Kidney epithelial cell (primary cell): ENCODE measurements at regions not wholly inside any gene's neighbourhood (a gene's known extent, or its start where the extent isn't known, plus 50 kb on each side); places are given as distances from the start of the nearest gene placed in this dataset.
"Not testable (repeated sequence)": the region's sequence is repeated elsewhere in the genome, so short reads cannot be mapped to it uniquely, and the experiment has no call there.

ENCODE experiments used
- DNase-seq: peaks from one replicate; pipeline ENCODE4 v3.0.0-alpha.2; 2010; ENCODE audit warnings: low read depth
- H3K27me3 ChIP-seq: 2 replicates; pipeline ENCODE4 v1.6.0; 2011; ENCODE audit warnings: low read length; ENCODE audit not compliant: control insufficient read depth, insufficient read depth
- H3K36me3 ChIP-seq: 2 replicates; pipeline ENCODE4 v1.5.1; 2011; ENCODE audit warnings: low read length; ENCODE audit not compliant: control insufficient read depth, insufficient read depth
- H3K4me3 ChIP-seq: 2 replicates; pipeline ENCODE4 v1.5.1; 2011; ENCODE audit warnings: low read depth, mild to moderate bottlenecking, control low read depth, low read length
- TF ChIP-seq, protein P1 (sequence below): IDR thresholded peaks from 2 replicates; pipeline ENCODE4 v1.5.1; 2011; ENCODE audit warnings: mild to moderate bottlenecking, moderate library complexity, low read length, control low read depth, inconsistent platforms; ENCODE audit not compliant: insufficient read depth, poor library complexity, severe bottlenecking

GRCh38 chr16:64269756-64270155 lies 852.1 kb downstream of the CDH11 start:
- Histone ChIP-seq H3K27me3 (no peaks in the 10 kb centered on the region), H3K36me3 (no peaks in the 10 kb centered on the region), H3K4me3 (no peak overlapping the region)
- TF ChIP-seq, protein P1, sequence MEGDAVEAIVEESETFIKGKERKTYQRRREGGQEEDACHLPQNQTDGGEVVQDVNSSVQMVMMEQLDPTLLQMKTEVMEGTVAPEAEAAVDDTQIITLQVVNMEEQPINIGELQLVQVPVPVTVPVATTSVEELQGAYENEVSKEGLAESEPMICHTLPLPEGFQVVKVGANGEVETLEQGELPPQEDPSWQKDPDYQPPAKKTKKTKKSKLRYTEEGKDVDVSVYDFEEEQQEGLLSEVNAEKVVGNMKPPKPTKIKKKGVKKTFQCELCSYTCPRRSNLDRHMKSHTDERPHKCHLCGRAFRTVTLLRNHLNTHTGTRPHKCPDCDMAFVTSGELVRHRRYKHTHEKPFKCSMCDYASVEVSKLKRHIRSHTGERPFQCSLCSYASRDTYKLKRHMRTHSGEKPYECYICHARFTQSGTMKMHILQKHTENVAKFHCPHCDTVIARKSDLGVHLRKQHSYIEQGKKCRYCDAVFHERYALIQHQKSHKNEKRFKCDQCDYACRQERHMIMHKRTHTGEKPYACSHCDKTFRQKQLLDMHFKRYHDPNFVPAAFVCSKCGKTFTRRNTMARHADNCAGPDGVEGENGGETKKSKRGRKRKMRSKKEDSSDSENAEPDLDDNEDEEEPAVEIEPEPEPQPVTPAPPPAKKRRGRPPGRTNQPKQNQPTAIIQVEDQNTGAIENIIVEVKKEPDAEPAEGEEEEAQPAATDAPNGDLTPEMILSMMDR: no peak
- DNase-seq: no peak

GRCh38 chr16:64265756-64266155 lies 856.1 kb downstream of the CDH11 start:
- Histone ChIP-seq H3K27me3 (no peaks in the 10 kb centered on the region), H3K4me3 (no peak overlapping the region), H3K36me3 (no peaks in the 10 kb centered on the region)
- no peak for DNase-seq
- TF ChIP-seq, protein P1: no peak

GRCh38 chr16:64260631-64261401 lies 861.0 kb downstream of the CDH11 start:
- H3K4me3 ChIP-seq, H3K36me3 ChIP-seq, H3K27me3 ChIP-seq, DNase-seq: not testable (repeated sequence)

DNA sequence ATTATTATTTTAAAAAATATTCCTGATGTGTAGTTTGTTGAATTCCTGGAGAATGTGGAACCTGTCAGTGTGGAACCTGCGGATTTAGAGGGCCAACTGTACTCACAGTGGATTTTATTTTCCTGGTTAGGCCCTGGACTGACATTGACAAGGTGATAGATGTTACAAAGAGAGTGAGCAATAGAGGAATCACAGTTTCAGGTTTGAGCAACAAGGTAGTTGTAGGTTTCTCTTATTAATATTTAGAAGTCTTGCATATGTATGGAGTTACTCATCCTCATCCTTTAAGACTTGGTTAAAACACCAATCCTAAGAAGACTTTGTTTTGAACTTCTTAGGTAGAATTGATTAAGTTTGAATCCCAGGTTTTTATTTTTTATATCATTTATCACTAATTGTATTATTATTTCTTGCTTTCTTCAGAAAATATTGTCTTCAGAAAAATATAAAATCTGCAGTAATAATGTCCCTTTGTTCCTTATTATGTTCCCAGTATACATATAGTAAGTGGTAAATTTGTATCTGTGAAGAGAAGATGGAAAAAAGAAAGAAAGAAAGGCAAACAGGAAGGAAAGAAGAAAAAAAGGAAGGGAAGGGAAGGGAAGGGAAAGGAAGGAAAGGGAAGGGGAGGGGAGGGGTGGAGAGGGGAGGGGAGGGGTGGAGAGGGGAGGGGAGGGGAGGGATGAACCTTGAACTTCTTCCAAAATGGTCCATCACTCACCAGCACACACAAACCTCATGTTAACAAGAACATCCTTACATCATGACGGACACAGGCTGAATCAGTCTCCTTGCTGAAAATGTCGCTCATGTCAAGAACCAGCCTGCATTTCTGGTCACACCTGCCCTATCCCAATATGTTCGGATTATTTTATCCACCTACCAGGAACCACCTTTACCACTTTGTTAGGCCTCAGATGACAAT lies 867.2 kb downstream of the CDH11 start:
- Histone ChIP-seq H3K27me3 (no peaks in the 10 kb centered on the region), H3K4me3 (no peak overlapping the region), H3K36me3 (no peaks in the 10 kb centered on the region)
- no peak for DNase-seq
- TF ChIP-seq, protein P1: no peak

GRCh38 chr16:64253525-64253924 lies 868.3 kb downstream of the CDH11 start:
- DNase-seq: no peak
- H3K36me3 ChIP-seq: no peaks in the 10 kb centered on the region
- H3K27me3 ChIP-seq: no peaks in the 10 kb centered on the region
- H3K4me3 ChIP-seq: no peak overlapping the region
- TF ChIP-seq, protein P1: no peak

GRCh38 chr16:64253096-64253495 lies 868.8 kb downstream of the CDH11 start:
- Histone ChIP-seq H3K4me3 (no peak overlapping the region), H3K27me3 (no peaks in the 10 kb centered on the region), H3K36me3 (no peaks in the 10 kb centered on the region)
- no peak for DNase-seq
- TF ChIP-seq, protein P1: no peak
